HEK293 (cell line): ENCODE measurements at regions not wholly inside any gene's neighbourhood (a gene's known extent, or its start where the extent isn't known, plus 50 kb on each side); places are given as distances from the start of the nearest gene placed in this dataset.

ENCODE experiments used
- CTCF ChIA-PET: fragments of 350-600 bp; formaldehyde crosslinking; extraction: SDS; loops from one replicate; lab custom pipeline; 2021; ENCODE audit warnings: antibody characterized with exemption; lab: Yijun Ruan, JAX
- POLR2A ChIA-PET: fragments of 300-600 bp; formaldehyde crosslinking; extraction: SDS; loops from one replicate; lab custom pipeline; 2020; ENCODE audit warnings: antibody characterized with exemption, inconsistent platforms; lab: Yijun Ruan, JAX
- H3K27ac ChIP-seq: fragments of 200-500 bp; sonication (Bioruptor generic); 2 replicates; pipeline ENCODE4 v1.5.1; 2014; ENCODE audit warnings: low read depth, low read length, control low read depth, inconsistent platforms; ENCODE audit errors: extremely low read depth
- H3K36me3 ChIP-seq, 2 experiments: fragments of 200-500 bp in 1 of 2; sonication (Bioruptor generic) in 1 of 2; 1 replicate in 1 of 2; 2 replicates in 1 of 2; pipeline ENCODE4 v1.5.1; 2014 to 2017; ENCODE audit warnings: inconsistent platforms in 2 of 2, low read length in 2 of 2; ENCODE audit not compliant: control insufficient read depth in 2 of 2, insufficient read depth in 1 of 2
- H3K4me1 ChIP-seq: fragments of 200-500 bp; sonication (Bioruptor generic); 2 replicates; pipeline ENCODE4 v1.5.1; 2014; ENCODE audit warnings: mild to moderate bottlenecking, low read length, inconsistent platforms; ENCODE audit not compliant: control insufficient read depth, insufficient read depth
- H3K4me3 ChIP-seq: 2 replicates; pipeline ENCODE4 v1.5.1; 2011; ENCODE audit warnings: low read depth, mild to moderate bottlenecking, control low read depth, low read length, moderate library complexity
- H3K9me3 ChIP-seq: fragments of 200-500 bp; sonication (Bioruptor generic); 2 replicates; pipeline ENCODE4 v1.5.1; 2014; ENCODE audit warnings: low read depth, low read length, inconsistent platforms; ENCODE audit not compliant: control insufficient read depth, insufficient read depth
- KLF7 ChIP-seq: fragments of 450-650 bp; formaldehyde crosslinking; IDR thresholded peaks from 2 replicates; pipeline ENCODE4 v1.5.1; 2016; ENCODE audit warnings: missing biosample characterization, missing genetic modification characterization, borderline replicate concordance
- ZBTB20 ChIP-seq: fragments of 450-650 bp; formaldehyde crosslinking; IDR thresholded peaks from 2 replicates; pipeline ENCODE4 v1.5.1; 2016; ENCODE audit warnings: missing biosample characterization, missing genetic modification characterization
- ZBTB7A ChIP-seq: fragments of 450-650 bp; formaldehyde crosslinking; IDR thresholded peaks from 2 replicates; pipeline ENCODE4 v1.5.1; 2016; ENCODE audit warnings: low read depth, missing biosample characterization, missing genetic modification characterization
- ZFHX2 ChIP-seq: fragments of 450-650 bp; formaldehyde crosslinking; conservative IDR thresholded peaks from 2 replicates; pipeline ENCODE4 v1.5.1; 2016; ENCODE audit warnings: missing biosample characterization, missing genetic modification characterization
- ZNF76 ChIP-seq: fragments of 450-650 bp; formaldehyde crosslinking; IDR thresholded peaks from 2 replicates; pipeline ENCODE4; 2016; ENCODE audit warnings: low read depth, missing biosample characterization, missing genetic modification characterization, borderline replicate concordance
- TF ChIP-seq, protein P1 (sequence below): fragments of 450-650 bp; formaldehyde crosslinking; IDR thresholded peaks from 2 replicates; pipeline ENCODE4 v1.5.1; 2016; ENCODE audit warnings: missing biosample characterization, missing genetic modification characterization
- TF ChIP-seq, protein P2 (sequence below): fragments of 450-650 bp; formaldehyde crosslinking; IDR thresholded peaks from 2 replicates; pipeline ENCODE4 v1.5.1; 2016; ENCODE audit warnings: missing biosample characterization, missing genetic modification characterization
- TF ChIP-seq, protein P3 (sequence below): IDR thresholded peaks from 2 replicates; pipeline ENCODE4 v1.6.1; 2011; ENCODE audit warnings: mild to moderate bottlenecking, low read depth, low read length, borderline replicate concordance
- TF ChIP-seq, protein P4 (sequence below): fragments of 450-650 bp; formaldehyde crosslinking; IDR thresholded peaks from 2 replicates; pipeline ENCODE4 v1.5.1; 2016; ENCODE audit warnings: missing biosample characterization, missing genetic modification characterization, low read depth
- TF ChIP-seq, protein P5 (sequence below): fragments of 450-650 bp; formaldehyde crosslinking; IDR thresholded peaks from 2 replicates; pipeline ENCODE4 v1.5.1; 2016; ENCODE audit warnings: missing biosample characterization, missing genetic modification characterization

DNA sequence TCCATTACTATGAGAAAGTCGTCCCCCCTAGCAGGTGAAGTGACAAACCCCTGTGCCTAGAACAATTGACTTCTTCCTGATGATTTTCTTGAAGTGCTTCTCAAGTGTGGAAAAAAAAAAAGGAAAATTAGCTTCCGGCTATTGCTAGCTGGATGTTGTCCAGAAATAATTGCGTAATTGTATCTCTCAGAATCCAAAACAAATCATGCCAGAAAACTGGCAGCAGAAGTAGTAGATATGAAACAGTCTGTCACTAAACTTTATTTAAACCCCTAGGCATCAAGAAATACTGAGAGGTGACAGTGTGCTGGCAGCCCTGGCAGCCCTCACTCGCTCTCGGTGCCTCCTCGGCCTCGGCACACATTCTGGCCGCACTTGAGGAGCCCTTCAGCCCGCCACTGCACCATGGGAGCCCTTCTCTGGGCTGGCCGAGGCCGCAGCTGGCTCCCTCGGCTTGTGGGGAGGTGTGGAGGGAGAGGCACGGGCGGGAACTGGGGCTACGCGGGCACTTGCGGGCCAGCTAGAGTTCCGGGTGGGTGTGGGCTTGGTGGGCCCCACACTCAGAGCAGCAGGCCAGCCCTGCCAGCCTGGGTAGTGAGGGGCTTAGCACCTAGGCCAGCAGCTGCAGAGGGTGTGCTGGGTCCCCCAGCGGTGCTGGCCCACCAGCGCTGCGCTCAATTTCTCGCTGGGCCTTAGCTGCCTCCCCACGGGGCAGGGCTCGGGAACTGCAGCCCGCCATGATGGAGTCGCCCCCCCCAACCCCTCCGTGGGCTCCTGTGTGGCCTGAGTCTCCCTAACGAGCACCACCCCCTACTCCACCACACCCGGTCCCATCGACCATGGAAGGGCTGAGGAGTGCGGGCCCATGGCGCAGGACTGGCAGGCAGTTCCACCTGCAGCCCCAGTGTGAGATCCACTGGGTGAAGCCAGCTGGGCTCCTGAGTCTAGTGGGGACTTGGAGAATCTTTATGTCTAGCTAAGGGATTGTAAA, 80.5 kb upstream of the ABCA12 start:
- CTCF ChIA-PET = no interaction called here
- POLR2A ChIA-PET = no interaction called here
- Histone ChIP-seq H3K36me3 (no peaks in the 10 kb centered on the region), H3K9me3 (no peaks in the 10 kb centered on the region)
- no peak for TF ChIP-seq KLF7 (tag by site-specific recombination)
- TF ChIP-seq ZBTB7A (tag by site-specific recombination) = no peak
- no peak for TF ChIP-seq ZFHX2 (tag by site-specific recombination)
- TF ChIP-seq, protein P1, sequence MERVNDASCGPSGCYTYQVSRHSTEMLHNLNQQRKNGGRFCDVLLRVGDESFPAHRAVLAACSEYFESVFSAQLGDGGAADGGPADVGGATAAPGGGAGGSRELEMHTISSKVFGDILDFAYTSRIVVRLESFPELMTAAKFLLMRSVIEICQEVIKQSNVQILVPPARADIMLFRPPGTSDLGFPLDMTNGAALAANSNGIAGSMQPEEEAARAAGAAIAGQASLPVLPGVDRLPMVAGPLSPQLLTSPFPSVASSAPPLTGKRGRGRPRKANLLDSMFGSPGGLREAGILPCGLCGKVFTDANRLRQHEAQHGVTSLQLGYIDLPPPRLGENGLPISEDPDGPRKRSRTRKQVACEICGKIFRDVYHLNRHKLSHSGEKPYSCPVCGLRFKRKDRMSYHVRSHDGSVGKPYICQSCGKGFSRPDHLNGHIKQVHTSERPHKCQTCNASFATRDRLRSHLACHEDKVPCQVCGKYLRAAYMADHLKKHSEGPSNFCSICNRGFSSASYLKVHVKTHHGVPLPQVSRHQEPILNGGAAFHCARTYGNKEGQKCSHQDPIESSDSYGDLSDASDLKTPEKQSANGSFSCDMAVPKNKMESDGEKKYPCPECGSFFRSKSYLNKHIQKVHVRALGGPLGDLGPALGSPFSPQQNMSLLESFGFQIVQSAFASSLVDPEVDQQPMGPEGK (tag by site-specific recombination) = no peak
- TF ChIP-seq, protein P2, sequence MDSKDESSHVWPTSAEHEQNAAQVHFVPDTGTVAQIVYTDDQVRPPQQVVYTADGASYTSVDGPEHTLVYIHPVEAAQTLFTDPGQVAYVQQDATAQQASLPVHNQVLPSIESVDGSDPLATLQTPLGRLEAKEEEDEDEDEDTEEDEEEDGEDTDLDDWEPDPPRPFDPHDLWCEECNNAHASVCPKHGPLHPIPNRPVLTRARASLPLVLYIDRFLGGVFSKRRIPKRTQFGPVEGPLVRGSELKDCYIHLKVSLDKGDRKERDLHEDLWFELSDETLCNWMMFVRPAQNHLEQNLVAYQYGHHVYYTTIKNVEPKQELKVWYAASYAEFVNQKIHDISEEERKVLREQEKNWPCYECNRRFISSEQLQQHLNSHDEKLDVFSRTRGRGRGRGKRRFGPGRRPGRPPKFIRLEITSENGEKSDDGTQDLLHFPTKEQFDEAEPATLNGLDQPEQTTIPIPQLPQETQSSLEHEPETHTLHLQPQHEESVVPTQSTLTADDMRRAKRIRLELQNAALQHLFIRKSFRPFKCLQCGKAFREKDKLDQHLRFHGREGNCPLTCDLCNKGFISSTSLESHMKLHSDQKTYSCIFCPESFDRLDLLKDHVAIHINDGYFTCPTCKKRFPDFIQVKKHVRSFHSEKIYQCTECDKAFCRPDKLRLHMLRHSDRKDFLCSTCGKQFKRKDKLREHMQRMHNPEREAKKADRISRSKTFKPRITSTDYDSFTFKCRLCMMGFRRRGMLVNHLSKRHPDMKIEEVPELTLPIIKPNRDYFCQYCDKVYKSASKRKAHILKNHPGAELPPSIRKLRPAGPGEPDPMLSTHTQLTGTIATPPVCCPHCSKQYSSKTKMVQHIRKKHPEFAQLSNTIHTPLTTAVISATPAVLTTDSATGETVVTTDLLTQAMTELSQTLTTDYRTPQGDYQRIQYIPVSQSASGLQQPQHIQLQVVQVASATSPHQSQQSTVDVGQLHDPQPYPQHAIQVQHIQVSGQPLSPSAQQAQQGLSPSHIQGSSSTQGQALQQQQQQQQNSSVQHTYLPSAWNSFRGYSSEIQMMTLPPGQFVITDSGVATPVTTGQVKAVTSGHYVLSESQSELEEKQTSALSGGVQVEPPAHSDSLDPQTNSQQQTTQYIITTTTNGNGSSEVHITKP (tag by site-specific recombination) = no peak
- TF ChIP-seq, protein P3, sequence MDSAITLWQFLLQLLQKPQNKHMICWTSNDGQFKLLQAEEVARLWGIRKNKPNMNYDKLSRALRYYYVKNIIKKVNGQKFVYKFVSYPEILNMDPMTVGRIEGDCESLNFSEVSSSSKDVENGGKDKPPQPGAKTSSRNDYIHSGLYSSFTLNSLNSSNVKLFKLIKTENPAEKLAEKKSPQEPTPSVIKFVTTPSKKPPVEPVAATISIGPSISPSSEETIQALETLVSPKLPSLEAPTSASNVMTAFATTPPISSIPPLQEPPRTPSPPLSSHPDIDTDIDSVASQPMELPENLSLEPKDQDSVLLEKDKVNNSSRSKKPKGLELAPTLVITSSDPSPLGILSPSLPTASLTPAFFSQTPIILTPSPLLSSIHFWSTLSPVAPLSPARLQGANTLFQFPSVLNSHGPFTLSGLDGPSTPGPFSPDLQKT = no peak
- TF ChIP-seq, all 188 proteins: peak for 0
- Histone ChIP-seq H3K4me1 (no peaks in the 10 kb centered on the region), H3K4me3 (no peak overlapping the region), H3K27ac (no peak overlapping the region)

DNA sequence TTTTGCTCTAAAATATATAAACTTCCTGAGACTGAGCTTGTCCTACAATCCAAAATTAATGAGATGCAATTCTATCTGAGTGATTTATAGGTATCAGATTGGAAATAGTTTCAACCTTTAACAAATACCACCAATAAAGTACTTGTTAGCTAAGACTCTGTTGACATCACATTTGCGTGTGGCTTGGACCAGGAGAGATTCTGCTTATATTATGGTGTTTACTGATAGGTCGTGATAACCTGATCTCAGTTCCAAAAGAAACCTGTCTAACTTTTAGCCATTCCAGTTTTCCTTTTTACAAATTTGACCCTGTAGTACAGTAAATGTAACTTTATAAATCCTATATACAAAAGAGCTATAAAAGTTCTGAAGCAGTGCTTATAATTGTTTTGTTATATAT, 78.4 kb upstream of the ABCA12 start:
- Histone ChIP-seq H3K27ac (no peak overlapping the region), H3K36me3 (no peaks in the 10 kb centered on the region), H3K9me3 (no peaks in the 10 kb centered on the region), H3K4me1 (no peaks in the 10 kb centered on the region), H3K4me3 (no peak overlapping the region)
- ChIA-PET CTCF (no interaction called here), POLR2A (no interaction called here)
- no peak for TF ChIP-seq ZBTB20
- no peak for TF ChIP-seq ZNF76 (tag by site-specific recombination)
- TF ChIP-seq, protein P4, sequence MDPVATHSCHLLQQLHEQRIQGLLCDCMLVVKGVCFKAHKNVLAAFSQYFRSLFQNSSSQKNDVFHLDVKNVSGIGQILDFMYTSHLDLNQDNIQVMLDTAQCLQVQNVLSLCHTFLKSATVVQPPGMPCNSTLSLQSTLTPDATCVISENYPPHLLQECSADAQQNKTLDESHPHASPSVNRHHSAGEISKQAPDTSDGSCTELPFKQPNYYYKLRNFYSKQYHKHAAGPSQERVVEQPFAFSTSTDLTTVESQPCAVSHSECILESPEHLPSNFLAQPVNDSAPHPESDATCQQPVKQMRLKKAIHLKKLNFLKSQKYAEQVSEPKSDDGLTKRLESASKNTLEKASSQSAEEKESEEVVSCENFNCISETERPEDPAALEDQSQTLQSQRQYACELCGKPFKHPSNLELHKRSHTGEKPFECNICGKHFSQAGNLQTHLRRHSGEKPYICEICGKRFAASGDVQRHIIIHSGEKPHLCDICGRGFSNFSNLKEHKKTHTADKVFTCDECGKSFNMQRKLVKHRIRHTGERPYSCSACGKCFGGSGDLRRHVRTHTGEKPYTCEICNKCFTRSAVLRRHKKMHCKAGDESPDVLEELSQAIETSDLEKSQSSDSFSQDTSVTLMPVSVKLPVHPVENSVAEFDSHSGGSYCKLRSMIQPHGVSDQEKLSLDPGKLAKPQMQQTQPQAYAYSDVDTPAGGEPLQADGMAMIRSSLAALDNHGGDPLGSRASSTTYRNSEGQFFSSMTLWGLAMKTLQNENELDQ (tag by site-specific recombination) = no peak
- TF ChIP-seq, protein P5, sequence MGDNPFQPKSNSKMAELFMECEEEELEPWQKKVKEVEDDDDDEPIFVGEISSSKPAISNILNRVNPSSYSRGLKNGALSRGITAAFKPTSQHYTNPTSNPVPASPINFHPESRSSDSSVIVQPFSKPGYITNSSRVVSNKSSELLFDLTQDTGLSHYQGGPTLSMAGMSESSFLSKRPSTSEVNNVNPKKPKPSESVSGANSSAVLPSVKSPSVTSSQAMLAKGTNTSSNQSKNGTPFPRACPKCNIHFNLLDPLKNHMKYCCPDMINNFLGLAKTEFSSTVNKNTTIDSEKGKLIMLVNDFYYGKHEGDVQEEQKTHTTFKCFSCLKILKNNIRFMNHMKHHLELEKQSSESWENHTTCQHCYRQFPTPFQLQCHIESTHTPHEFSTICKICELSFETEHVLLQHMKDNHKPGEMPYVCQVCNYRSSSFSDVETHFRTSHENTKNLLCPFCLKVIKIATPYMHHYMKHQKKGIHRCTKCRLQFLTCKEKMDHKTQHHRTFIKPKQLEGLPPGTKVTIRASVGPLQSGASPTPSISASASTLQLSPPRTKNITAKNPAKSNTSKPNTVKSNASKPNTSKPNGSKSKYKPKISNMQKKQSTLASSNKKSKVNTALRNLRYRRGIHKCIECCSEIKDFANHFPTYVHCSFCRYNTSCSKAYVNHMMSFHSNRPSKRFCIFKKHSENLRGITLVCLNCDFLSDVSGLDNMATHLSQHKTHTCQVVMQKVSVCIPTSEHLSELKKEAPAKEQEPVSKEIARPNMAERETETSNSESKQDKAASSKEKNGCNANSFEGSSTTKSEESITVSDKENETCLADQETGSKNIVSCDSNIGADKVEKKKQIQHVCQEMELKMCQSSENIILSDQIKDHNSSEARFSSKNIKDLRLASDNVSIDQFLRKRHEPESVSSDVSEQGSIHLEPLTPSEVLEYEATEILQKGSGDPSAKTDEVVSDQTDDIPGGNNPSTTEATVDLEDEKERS = no peak
